ENCODE measurements at regions not wholly inside any gene's neighbourhood (a gene's known extent, or its start where the extent isn't known, plus 50 kb on each side); places are given as distances from the start of the nearest gene placed in this dataset.

DNA sequence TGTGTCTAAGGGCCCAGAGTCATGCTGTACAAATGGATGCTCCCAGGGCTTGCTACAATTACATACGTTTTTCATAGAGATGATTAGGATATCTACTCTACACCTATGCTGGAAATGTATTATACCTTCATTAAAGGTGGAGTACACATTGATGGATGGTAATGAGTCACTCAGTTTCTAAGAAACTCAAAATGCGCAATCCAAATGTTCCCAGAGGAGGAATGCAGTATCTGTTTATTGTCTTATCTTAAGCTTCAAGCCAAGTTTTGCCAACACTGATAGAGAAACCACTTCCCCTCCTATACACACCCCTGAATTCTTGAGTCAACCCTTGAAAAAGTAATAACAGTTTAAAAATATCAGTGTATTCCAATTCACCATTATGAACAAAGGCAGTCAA, 266.6 kb upstream of the FAR2 start:
- DNase-seq (ENCODE audit: low spot score): no peak

DNA sequence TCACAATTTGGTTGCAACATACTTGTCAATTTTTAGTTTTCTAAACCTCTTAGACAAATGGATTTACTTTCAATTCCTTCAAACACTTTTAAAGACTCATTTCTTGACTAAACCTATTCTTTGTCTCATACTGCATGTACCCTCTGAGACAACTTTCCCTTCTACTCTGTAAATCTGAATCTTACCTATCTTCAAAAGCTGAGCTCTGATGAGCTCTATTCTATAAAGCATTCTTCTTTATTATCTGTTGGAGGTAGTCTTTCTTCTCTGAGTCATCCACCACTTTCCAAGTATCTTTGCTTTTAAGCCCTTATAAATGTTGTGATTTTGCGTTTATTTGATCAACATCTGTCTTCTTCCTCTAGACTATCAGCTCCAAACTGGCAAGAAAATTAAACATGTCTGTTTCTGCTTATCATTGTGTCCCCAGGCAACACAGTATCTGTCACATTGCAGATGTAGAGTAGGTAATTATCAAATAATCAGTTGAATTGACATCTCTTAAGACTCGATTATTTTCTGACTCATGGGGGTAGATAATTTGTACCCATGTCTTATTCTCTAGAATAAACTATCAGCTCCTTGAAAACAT, 265.6 kb upstream of the FAR2 start:
- no peak for DNase-seq (ENCODE audit: low spot score)

DNA sequence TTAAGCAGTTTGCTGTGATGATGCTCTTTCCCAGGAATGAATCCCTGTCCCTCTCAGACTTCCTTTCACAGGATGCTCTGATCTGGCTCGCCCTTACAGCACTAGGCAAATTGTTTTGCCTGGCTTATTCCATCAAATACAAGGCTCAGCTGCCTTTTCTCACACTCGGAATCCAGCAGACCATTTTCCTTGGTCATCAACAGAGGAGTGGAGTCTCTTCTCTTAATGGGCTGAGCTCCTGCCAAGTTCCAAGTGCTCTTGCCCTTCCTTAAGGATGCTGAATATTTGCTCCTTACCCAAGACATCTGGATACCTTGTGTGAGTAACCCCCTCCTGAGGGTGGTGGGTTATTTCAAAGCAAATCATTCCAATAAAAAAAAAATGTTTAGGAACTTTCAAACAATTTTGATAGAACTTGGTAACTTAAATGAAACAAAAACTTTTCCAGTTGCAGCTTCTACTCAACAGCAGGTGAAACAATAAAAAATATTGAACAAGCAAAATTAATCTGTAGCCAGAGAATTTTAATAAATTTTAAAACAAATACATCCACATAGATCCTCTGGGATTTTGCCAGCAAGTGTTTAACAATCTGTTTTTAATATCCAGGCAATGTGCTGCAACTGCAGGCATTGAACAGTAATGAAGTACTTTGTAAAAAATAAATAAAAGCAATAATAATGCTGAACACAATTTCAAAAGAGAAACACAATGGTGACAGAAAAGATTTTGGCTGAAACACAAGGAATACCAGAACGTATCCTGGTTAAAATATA, 264.0 kb upstream of the FAR2 start:
- DNase-seq (ENCODE audit: low spot score): no peak

DNA sequence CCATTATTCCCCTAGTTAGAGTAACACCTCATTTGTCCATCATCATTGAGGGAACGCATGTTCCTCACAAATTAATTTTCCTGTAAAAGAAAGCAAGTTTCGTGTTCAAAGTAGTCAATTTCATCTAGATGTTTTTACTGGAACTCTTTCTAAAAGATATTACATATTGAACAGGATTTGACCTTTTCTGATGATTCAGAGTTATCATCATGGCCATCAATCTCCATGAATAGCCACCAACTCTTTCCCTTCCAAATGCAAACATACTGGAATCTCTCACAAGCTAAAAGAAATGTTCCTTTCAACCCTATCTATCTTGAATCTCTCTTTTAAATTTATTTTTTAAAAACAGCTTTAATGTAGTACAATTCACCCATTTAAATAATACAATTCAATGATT, 263.1 kb upstream of the FAR2 start:
- DNase-seq (ENCODE audit: low spot score): no peak

DNA sequence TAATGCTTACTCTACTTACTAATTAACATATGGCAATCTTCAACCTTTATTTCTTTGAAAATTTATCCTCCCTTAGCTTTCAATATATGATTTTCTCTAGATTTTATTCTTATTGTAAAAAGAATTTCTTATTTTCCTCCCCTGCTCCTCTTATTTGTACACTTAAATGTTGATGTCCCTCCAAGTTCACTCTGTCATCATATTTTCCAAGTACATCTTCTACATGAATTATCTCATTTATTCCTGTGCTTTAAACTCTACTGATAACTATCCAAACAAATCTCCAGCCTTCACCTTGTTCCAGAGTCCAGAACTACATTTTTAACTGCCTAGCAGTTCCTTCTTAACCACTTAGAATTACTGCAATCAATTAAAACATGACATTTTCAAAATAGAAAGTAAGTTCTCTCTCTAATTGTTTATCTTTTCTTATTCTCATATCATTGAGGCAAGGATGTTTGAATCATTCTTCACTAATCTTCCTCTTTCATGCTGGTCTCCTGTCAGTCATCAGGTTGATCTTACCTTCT, 261.6 kb upstream of the FAR2 start:
- DNase-seq (ENCODE audit: low spot score): no peak

DNA sequence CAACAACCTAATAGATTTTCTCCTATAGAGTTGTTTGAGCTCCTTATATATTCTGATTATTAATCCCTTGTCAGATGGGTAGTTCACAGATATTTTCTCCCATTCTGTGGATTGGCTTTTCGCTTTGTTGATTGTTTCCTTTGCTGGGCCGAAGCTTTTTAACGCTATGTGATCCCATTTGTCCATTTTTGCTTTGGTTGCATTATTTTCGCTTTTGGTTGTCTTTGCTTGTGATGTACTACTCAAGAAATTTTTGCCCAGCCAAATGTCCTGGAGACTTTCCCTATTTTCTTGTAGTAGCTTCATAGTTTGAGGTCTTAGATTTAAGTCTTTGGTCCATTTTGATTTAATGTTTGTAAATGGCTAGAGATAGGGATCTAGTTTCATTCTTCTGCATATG, 258.4 kb upstream of the FAR2 start:
- no peak for DNase-seq (ENCODE audit: low spot score)

DNA sequence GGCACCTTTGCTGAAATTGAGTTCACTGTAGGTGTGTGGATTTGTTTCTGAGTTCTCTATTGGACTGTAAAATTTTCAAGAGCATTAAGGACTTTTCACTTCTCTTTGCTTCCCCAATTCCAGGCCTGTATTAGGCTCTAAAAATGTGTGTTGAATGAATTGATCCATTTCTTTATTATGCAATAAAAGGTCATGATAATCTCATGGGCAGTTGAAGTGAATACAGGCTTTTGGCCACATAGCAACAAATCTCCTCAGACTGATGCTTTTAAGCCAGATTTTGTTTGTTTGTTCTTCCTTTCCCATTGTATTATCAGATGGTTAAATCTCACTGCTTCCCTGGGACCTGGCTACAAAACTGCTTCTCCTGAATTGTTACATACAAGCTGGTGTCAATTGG, 258.0 kb upstream of the FAR2 start:
- no peak for DNase-seq (ENCODE audit: low spot score)

DNA sequence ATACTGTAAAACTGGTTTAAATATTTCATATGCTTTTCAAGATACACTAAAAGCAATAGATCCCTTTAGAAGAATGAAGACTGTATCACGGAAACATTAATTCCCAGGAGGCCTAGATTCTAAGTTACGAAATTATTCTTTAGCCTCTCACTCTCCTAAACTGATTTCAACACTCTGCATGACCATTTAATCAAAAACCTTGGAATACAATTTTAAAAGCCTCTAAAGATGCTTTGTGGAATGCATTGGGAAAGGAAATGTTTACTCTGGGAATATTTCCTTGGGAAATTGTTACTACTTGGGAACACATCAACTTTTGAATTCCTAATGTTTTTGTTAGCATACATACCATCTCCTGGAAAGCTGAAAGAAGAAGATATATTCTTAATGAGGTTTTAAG, 255.7 kb upstream of the FAR2 start:
- no peak for DNase-seq (ENCODE audit: low spot score)

DNA sequence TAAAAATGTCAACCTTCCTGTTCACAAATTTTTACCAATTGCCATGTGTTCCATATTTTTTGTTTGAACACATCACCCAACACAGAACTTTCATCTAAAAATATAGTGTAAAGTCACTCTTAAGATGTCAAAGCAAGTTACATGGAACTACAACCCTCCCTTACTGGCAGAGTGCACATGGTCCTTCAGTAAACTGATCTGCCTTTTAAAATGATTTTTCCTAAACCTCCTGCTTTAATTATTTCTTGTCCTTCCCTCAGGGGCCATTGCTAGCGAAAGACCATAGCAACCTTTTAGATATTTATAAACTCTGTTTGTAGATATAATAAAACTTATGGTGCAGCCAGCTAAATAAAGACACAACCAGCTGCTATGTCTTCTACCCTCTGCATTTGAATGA, 255.2 kb upstream of the FAR2 start:
- no peak for DNase-seq (ENCODE audit: low spot score)

DNA sequence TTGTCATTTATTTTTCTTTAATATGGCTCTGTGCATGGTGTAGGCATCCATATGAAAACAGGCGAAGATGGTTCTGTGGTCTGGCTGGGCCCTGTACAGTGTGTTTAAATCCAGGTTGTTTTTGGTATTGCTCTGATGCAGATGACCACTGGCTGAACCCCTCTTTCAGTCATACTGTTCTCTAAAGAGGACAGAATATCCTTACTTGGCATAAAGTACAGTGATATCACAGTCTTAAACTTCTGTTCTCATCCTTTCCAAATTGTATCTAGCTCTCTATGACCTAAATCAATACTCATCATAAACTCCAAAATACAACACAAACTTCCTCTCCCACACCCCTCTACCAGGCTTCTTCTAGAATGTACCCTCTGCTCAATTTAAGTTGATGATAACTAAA, 252.7 kb upstream of the FAR2 start:
- no peak for DNase-seq (ENCODE audit: low spot score)

DNA sequence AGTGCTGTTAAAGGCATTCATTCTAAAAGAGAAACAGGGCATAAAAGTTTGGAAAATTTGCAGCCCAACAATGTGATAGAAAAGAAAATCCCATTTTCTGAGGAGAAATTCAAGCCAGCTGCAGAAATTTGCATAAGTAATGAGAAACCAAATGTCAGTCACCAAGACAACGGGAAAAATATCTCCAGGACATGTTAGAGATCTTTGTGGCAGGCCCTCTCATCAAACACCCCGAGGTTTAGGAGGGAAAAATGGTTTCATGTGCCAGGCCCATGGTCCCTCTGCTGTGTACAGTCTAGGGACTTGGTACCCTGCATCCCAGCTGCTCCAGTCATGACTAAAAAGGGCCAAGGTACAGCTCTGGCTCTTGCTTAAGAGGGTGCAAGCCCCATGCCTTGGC, 251.0 kb upstream of the FAR2 start:
- no peak for DNase-seq (ENCODE audit: low spot score)

DNA sequence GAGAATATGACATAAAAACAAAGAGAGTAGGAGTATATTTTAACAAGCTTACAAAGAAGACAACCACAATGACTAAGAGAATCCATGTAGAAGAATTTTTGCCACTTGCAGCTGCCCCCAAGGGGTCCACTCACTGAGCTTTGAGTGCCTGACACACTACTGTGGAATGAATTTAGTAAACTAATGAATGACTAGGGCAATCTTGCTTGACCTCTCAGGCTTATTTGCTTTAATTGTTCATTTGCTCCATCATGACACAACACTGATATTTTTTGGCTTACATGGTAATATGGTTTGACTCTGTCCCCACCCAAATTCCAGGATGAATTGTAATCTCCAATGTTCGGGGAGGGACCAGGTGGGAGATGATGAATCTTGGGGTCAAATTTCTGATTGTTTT, 249.1 kb upstream of the FAR2 start:
- DNase-seq (ENCODE audit: low spot score): no peak

DNA sequence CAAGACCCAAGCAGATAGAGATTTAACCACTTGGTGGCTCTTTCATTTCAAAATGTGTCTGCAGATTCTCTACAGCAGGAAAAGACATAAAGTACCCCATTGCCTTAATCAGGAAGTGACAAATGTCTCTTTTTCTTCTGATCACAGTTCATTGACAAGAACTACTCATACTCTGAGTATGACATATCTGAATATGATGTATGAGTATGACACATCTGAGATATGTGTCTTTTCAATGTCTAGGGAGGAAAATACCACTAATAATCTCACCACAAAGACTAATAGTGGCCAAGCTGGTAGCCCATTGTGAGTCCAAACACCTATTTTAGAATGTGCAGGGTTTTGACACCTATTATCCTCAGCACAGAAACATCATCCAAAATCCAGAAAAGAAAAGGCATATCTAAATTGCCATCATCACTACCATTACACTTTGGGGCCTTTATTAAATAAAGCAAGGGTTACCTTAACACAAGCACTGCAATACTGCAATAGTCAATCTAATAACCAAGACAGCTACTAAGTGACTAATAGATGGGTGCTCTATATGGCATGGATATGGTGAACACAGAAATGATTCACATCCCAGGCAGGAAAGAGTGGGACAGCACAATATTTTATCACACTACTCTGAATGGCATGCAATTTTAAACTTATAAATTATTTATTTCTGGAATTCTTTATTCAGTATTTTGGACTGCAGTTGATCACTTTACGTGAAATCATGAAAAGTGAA, 243.7 kb upstream of the FAR2 start:
- no peak for DNase-seq (ENCODE audit: low spot score)

DNA sequence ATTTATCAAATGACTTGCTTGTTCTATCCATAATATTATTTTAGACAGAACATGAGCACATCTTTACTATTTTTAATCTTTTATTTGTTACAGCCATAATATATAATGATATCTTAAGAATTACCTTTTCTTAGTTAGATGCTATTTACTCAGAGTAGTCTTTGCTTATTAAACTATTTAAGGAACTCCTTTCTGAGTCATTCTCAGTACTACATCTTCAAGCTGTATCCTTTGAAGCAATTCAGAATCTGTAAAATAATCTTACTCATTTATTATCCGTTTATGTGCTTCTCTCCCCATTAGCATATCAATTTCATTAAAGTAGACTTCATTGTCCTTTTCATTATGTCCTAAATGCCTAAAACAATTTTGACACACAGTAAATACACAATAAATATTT, 240.4 kb upstream of the FAR2 start:
- DNase-seq (ENCODE audit: low spot score): no peak

DNA sequence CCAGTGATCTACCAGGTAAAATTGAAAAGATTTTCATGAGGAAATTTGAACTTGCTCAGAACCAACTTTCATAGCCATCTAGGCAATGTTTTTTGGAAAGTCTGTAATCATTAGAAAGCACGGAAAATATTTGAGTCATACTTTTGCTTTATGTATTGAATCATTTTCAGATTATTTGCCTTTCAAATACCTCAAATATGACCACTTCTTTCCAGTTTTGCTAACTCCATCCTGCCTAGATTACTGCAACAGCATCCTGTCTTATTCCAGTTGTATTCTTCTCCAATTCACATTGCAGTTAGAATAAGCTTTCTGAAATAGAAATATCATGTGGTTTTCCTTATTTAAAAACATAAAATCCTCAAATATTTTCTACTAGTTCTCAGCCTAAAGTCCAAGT, 239.8 kb upstream of the FAR2 start:
- DNase-seq (ENCODE audit: low spot score): no peak

DNA sequence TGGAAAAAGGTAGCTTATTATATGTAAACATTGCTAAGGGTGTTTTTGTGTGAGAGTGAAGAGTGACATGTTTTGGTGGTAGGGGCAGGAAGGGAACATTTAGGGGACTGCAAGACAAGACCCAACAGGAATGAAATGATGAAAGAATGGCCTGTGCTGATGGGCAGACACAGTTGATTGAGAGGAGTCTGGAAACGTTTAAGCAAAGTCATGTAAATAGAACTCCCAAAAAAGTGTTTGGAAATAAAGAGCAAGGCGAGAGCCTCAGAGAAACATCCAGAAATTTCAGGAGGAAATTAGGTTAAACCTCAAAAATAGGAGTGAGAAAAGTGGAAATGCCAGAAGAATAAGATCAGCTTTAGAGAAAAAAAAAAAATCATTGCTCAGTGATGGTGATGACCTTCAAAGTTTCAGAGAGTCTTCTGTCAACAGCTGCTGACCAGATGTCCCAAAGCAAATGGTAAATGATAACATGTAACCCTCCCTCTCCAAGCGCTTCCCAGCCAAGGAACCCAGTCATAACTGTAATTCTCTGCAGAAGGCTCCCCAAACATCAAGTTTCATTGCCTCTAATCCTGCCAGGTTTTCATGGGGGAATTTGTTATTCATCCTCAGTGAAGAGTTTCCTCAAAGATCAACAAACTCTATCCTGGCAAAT, 223.2 kb upstream of the FAR2 start:
- no peak for DNase-seq (ENCODE audit: low spot score)

DNA sequence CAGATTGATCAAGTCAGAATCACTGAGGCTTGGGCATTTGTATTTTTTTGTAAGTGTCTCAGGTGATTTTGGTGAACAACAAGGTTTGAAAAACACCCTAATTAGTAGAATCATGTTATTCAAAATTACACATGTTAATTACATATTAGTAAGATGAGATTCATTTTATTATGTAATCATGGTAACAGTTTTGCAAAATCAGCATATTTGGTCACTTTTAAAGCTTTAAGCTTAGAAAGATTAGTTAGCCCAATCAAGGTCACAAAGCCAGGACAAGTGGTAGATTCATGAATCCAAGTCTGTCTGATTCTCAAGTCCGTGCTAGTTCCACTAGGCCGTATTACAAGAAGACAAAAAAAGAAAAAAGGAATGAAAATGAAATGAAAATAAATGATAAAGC, 218.4 kb upstream of the FAR2 start:
- DNase-seq (ENCODE audit: low spot score): no peak

DNA sequence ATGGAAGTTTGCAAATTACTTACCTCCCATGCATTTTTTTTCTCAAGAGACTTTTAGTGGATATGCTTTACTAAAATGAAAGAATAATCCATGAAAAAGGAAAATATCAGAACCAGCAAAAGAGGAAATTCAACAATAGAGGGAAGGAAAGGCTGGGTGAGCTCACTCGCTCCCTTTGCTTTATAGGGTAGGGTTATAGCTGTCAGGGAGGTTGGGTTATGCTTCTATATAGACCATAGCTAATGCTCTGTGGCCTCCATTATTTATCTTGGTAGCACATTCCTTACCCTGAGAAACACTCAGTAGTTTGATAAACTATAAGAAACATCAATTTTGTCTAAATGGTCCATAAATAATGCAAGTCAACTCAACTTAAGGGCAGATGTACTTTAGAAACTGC, 215.9 kb upstream of the FAR2 start:
- no peak for DNase-seq (ENCODE audit: low spot score)

DNA sequence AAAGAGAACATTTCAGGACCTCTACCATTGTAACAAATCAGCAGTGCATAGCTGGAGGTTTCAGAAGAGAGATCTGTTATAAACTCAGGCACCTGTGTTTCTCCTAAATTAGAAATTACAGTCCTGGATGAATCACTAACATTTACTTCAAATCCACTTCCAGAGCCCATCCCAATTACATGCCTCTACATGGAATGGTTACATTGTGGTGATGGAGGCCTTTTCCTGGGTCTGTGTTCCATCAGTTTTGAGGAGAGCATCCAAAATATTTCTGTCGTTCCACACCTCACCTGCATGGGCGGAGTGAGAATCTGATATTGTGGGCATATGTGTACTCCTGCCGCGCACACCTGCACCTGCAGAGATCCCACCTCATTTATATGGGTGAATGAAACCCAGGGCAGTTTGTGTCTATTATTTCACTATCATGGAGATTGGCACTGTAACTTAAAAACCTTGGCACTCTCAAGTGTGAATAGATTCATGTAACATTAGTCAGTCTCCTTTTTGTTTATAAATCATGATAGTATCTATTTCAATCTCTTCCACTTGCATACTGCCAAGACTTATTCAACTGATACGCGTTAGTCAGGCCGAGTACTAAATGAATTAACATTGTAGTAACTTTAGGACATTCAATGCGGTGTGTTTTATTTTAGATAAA, 215.1 kb upstream of the FAR2 start:
- DNase-seq (ENCODE audit: low spot score): no peak

DNA sequence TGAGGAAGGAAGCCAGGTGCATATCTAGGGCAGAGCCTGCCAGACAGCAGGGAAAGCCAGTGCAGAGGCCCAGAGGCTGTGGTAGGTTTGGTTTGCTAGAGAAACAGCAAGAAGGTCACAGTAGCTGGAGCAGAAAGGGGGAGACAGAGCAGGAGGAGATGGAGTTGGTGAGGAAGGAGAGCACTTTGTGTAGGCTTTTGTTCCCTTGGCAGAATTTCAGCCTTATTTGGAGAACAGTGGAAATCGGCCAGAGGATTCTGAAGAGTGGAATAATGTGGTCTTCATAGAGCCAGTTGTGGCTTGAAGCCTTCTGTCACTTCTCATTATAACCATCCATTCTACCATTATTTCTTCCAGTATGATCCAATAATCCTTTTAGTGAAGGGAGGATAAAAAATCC, 212.9 kb upstream of the FAR2 start:
- DNase-seq (ENCODE audit: low spot score): no peak

DNA sequence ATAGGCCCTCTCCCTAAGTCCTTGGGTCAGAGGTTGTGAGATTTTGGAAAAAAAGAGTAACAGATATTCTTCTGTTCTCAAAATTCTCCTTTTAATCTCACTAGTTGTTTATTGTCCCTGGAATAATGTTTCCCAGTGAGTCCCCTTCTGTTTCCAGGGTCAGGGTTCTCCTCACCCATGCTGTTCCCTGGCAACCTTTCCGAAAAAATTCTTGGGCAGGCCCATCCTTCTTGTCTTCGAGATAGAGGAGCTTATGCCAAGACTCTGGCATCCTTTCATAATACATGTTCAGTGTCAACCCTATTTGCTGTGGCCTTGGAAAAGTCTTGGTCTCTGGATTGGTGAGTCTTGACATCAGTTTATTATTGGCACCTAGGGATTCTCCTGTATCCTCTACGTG, 212.4 kb upstream of the FAR2 start:
- no peak for DNase-seq (ENCODE audit: low spot score)

DNA sequence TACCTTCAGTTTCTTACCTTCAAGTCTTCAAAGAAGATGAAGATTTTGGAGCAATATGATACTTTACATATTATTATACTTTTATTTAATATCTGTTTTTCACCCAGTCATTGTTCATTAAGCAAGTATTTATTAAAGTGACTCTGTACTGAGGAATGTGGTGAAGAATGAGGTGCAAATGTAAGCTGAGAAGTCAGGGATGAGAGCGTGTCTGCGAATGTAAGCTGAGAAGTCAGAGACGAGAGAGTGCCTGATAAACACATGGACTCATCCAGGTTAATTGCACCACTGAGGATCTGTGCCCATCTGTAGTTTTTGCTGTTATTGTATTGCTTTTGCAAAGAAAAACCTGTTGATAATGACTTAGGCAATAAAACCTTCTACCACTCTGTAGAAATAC, 211.9 kb upstream of the FAR2 start:
- peak; percentile 14 for DNase-seq (ENCODE audit: low spot score)
